K562 (cell line): ENCODE measurements at regions not wholly inside any gene's neighbourhood (a gene's known extent, or its start where the extent isn't known, plus 50 kb on each side); places are given as distances from the start of the nearest gene placed in this dataset.
A peak's percentile ranks its signal among the peaks of the same experiment; 100 is the strongest.

Experiments used
- ATAC-seq: fragments of 200-7000 bp; cut with Tn5 transposase; 3 replicates; pipeline ENCODE4 v1.9.1; 2020; ENCODE audit warnings: moderate library complexity
- BruUV-seq: library from RNA; stranded (reverse); fragments of 400-500 nt; replicated peaks from 2 replicates; lab custom pipeline; 2021; lab: Mats Ljungman, UMichigan
- CTCF ChIA-PET: fragments of 300-600 bp; formaldehyde crosslinking; extraction: SDS; loops from one replicate; lab custom pipeline; 2021; ENCODE audit warnings: low intra/inter-chr PET ratio; lab: Yijun Ruan, JAX
- POLR2A ChIA-PET: fragments of 300-600, 350-650 bp; sonication (Branson Sonifier 250); formaldehyde crosslinking; extraction: SDS; loops from one replicate; lab custom pipeline; 2021; ENCODE audit warnings: antibody characterized with exemption, inconsistent platforms; lab: Yijun Ruan, JAX
- DNase-seq, 4 experiments: peaks; one replicate each; pipeline versions ENCODE4 v3.0.0 to v3.0.0-alpha.2; 2011 to 2018; ENCODE audit warnings: low spot score in 3 of 4, mixed read lengths in 3 of 4; ENCODE audit errors: extremely low read depth in 1 of 4
- FAIRE-seq: peaks from 2 replicates; lab custom pipeline; 2011; peaks lifted over from hg19 to GRCh38; lab: Jason Lieb, UNC
- H2AFZ ChIP-seq: 2 replicates; pipeline ENCODE4 v1.6.0; 2011; ENCODE audit warnings: low read depth, low read length, control low read depth, inconsistent platforms
- H3K27ac ChIP-seq: fragments of 200-600 bp; 3 replicates; pipeline ENCODE4 v1.8.0; 2011; ENCODE audit warnings: low read depth, mild to moderate bottlenecking, control low read depth, inconsistent platforms, low read length, moderate library complexity, mixed read lengths; ENCODE audit errors: extremely low read depth
- H3K27me3 ChIP-seq, 2 experiments: fragments of 300-600 bp in 1 of 2; 2 replicates in 1 of 2; 3 replicates in 1 of 2; pipeline versions ENCODE4 v1.6.0 to v1.8.0; 2011; ENCODE audit warnings: inconsistent platforms in 2 of 2, low read length in 2 of 2, mild to moderate bottlenecking in 1 of 2, mixed read lengths in 1 of 2, moderate library complexity in 1 of 2; ENCODE audit not compliant: control insufficient read depth in 2 of 2, insufficient read depth in 2 of 2
- H3K36me3 ChIP-seq: fragments of 300-600 bp; 3 replicates; pipeline ENCODE4 v1.8.0; 2011; ENCODE audit warnings: mild to moderate bottlenecking, low read length, inconsistent platforms; ENCODE audit not compliant: control insufficient read depth, insufficient read depth
- H3K4me1 ChIP-seq, 2 experiments: fragments of 200-600 bp in 1 of 2; replicated peaks in 1 of 2; 2 replicates in 1 of 2; 3 replicates in 1 of 2; pipeline versions ENCODE4 v1.5.1 to v1.8.0; 2011; ENCODE audit warnings: inconsistent platforms in 2 of 2, low read length in 2 of 2, mild to moderate bottlenecking in 1 of 2, mixed read lengths in 1 of 2, moderate library complexity in 1 of 2; ENCODE audit not compliant: control insufficient read depth in 2 of 2, insufficient read depth in 2 of 2
- H3K4me2 ChIP-seq: 2 replicates; pipeline ENCODE4 v1.6.1; 2011; ENCODE audit warnings: low read length, control low read depth, inconsistent platforms, mixed read lengths; ENCODE audit not compliant: insufficient read depth
- H3K4me3 ChIP-seq: fragments of 200-600 bp; sonication (generic), shearing (Covaris generic); 2 replicates; pipeline ENCODE4 v1.5.1; 2016; ENCODE audit warnings: control low read depth, inconsistent platforms
- H3K79me2 ChIP-seq: fragments of 200-600 bp; 3 replicates; pipeline ENCODE4 v1.8.0; 2011; ENCODE audit warnings: low read length, inconsistent platforms; ENCODE audit not compliant: control insufficient read depth, insufficient read depth
- H3K9ac ChIP-seq, 2 experiments: 2 replicates each; pipeline versions ENCODE4 v1.6.0 to v1.6.1; 2011; ENCODE audit warnings: low read depth in 2 of 2, low read length in 2 of 2, control low read depth in 1 of 2, inconsistent platforms in 1 of 2, mild to moderate bottlenecking in 1 of 2, mixed read lengths in 1 of 2; ENCODE audit not compliant: insufficient read depth in 1 of 2
- H3K9me1 ChIP-seq: one replicate; pipeline ENCODE4 v1.6.0; 2011; ENCODE audit warnings: inconsistent platforms, mild to moderate bottlenecking, low read length, moderate library complexity; ENCODE audit not compliant: control insufficient read depth, insufficient read depth
- H3K9me3 ChIP-seq: replicated peaks from 2 replicates; pipeline ENCODE4 v1.5.1; 2011; ENCODE audit warnings: low read depth, low read length, inconsistent platforms; ENCODE audit not compliant: control insufficient read depth, insufficient read depth
- H4K20me1 ChIP-seq: replicated peaks from 2 replicates; pipeline ENCODE4 v1.6.1; 2011; ENCODE audit warnings: low read length, inconsistent platforms, mixed read lengths; ENCODE audit not compliant: control insufficient read depth, insufficient read depth
- ARID1B ChIP-seq: fragments of 450-650 bp; IDR thresholded peaks from 2 replicates; pipeline ENCODE4 v1.6.1; 2016; ENCODE audit warnings: antibody characterized with exemption, mild to moderate bottlenecking, inconsistent platforms
- CBFA2T2 ChIP-seq: fragments of 450-650 bp; conservative IDR thresholded peaks from 2 replicates; pipeline ENCODE4 v1.6.1; 2017; ENCODE audit warnings: mild to moderate bottlenecking
- CBFA2T3 ChIP-seq: fragments of 450-650 bp; IDR thresholded peaks from 2 replicates; pipeline ENCODE4 v1.6.1; 2017
- CREBBP ChIP-seq: IDR thresholded peaks from one replicate; pipeline ENCODE4 v1.6.1; 2012; ENCODE audit warnings: low read depth, mild to moderate bottlenecking, control low read depth, inconsistent platforms, low read length
- ETV1 ChIP-seq: fragments of 450-650 bp; conservative IDR thresholded peaks from 2 replicates; pipeline ENCODE4 v1.6.1; 2016; ENCODE audit warnings: missing genetic modification characterization, control low read depth, low read depth, missing compliant biosample characterization
- FOXK1 ChIP-seq: sonication (generic); formaldehyde crosslinking; IDR thresholded peaks from 2 replicates; pipeline ENCODE4 v1.8.0; 2022; ENCODE audit warnings: missing genetic modification reagents, mild to moderate bottlenecking, borderline replicate concordance
- IRF1 ChIP-seq: sonication (generic); formaldehyde crosslinking; IDR thresholded peaks from 2 replicates; pipeline ENCODE4 v1.8.0; 2022; ENCODE audit warnings: missing genetic modification reagents, mild to moderate bottlenecking, borderline replicate concordance
- MAFF ChIP-seq: IDR thresholded peaks from 2 replicates; pipeline ENCODE4 v1.6.1; 2012; ENCODE audit warnings: low read length, improper control_type of control experiment
- NFE2 ChIP-seq: IDR thresholded peaks from 2 replicates; pipeline ENCODE4 v1.6.1; 2014; ENCODE audit warnings: antibody characterized with exemption, low read depth
- NR4A1 ChIP-seq, 2 experiments: fragments of 250-450 bp in 1 of 2; fragments of 450-650 bp in 1 of 2; sonication (Bioruptor Pico) in 1 of 2; IDR thresholded peaks; 2 replicates each; pipeline versions ENCODE4 v1.4.0 to v1.6.1; 2016 to 2020; ENCODE audit warnings: mild to moderate bottlenecking in 2 of 2, missing compliant biosample characterization in 1 of 2, missing genetic modification characterization in 1 of 2, moderate library complexity in 1 of 2
- SAP30 ChIP-seq: fragments of 200-600 bp; sonication (generic); IDR thresholded peaks from 2 replicates; pipeline ENCODE4 v1.6.1; 2012; ENCODE audit warnings: borderline replicate concordance, low read depth, mild to moderate bottlenecking, moderate library complexity, low read length, control low read depth, inconsistent platforms; ENCODE audit not compliant: insufficient read depth, poor library complexity, severe bottlenecking
- SRSF3 ChIP-seq: fragments of 200-400 bp; formaldehyde crosslinking; IDR thresholded peaks from 2 replicates; pipeline ENCODE4 v1.6.1; 2016; ENCODE audit warnings: mild to moderate bottlenecking, low read length, moderate library complexity; ENCODE audit not compliant: insufficient read depth
- TAL1 ChIP-seq: fragments of 450-650 bp; IDR thresholded peaks from 2 replicates; pipeline ENCODE4 v1.6.1; 2016; ENCODE audit warnings: mild to moderate bottlenecking
- TEAD4 ChIP-seq, 2 experiments: sonication (generic) in 1 of 2; formaldehyde crosslinking in 1 of 2; IDR thresholded peaks; 2 replicates each; pipeline versions ENCODE4 v1.6.1 to v1.8.0; 2012 to 2022; ENCODE audit warnings: borderline replicate concordance in 1 of 2, inconsistent platforms in 1 of 2, low read length in 1 of 2, mild to moderate bottlenecking in 1 of 2, missing genetic modification reagents in 1 of 2
- ZBTB1 ChIP-seq: sonication (generic); formaldehyde crosslinking; IDR thresholded peaks from 2 replicates; pipeline ENCODE4 v1.8.1; 2023; ENCODE audit warnings: missing genetic modification reagents, low read depth, mild to moderate bottlenecking, borderline replicate concordance
- ZSCAN32 ChIP-seq: fragments of 450-650 bp; formaldehyde crosslinking; IDR thresholded peaks from 2 replicates; pipeline ENCODE4 v1.4.0; 2020; ENCODE audit warnings: mild to moderate bottlenecking, moderate library complexity
- WGBS: fragments of 100-300 bp; shearing (Covaris generic); methylation state at CpG from one replicate; pipeline ENCODE4 v1.1.6; 2016; ENCODE audit warnings: low coverage, mixed read lengths; ENCODE audit not compliant: insufficient coverage; ENCODE audit errors: missing lambda C conversion rate; 5-methylcytosine and 5-hydroxymethylcytosine counted together
- in situ Hi-C: fragments of 300-500 bp; cut with MboI; formaldehyde crosslinking; loops from 4 replicates; pipeline ENCODE4 v1.15.0; 2018; ENCODE audit warnings: inconsistent platforms, mixed read lengths
- intact Hi-C: fragments of 100-400 bp; cut with micrococcal nuclease; formaldehyde crosslinking; loops from 2 replicates; pipeline ENCODE4 v1.14.2; 2022
- TF ChIP-seq, protein P1 (sequence below): fragments of 250-450 bp; sonication (Bioruptor Pico); IDR thresholded peaks from 2 replicates; pipeline ENCODE4 v1.4.0; 2020
- TF ChIP-seq, protein P2 (sequence below), 2 experiments: fragments of 200-800 bp in 1 of 2; sonication (Bioruptor generic) in 1 of 2; sonication (generic) in 1 of 2; formaldehyde crosslinking in 1 of 2; IDR thresholded peaks in 1 of 2; conservative IDR thresholded peaks in 1 of 2; 2 replicates each; pipeline versions ENCODE4 v1.5.0 to v1.6.1; 2016 to 2020; ENCODE audit warnings: missing compliant biosample characterization in 1 of 2, missing genetic modification characterization in 1 of 2, missing genetic modification reagents in 1 of 2

- TF ChIP-seq IRF1: no peak
Observed at GRCh38 chr18:45554389-45554737, 60.9 kb upstream of the SLC14A2 start (continued).

GRCh38 chr18:45556222-45556621, 59.1 kb upstream of the SLC14A2 start:
- in situ Hi-C loops (no loop called here), intact Hi-C loops (no loop called here)
- Histone ChIP-seq H3K27me3 (no peaks in the 10 kb centered on the region), H3K9ac (no peak overlapping the region), H3K9me3 (no peaks in the 10 kb centered on the region), H3K36me3 (no peaks in the 10 kb centered on the region), H2AFZ (no peak overlapping the region), H3K4me2 (no peak overlapping the region), H4K20me1 (no peaks in the 10 kb centered on the region), H3K4me1 (no peaks in the 10 kb centered on the region; a peak in 1 of 5 replicates), H3K4me3 (no peak overlapping the region), H3K79me2 (no peaks in the 10 kb centered on the region), H3K9me1 (no peaks in the 10 kb centered on the region), H3K27ac (no peak overlapping the region)
- ChIA-PET CTCF (no interaction called here), POLR2A (no interaction called here)
- WGBS: 0% methylated on average over 2 of the region's 2 CpGs
- ATAC-seq: no peak
- peak in 3 of 4 experiments; percentile 8 to 10 (median 10) for DNase-seq
- no TSS peak for BruUV-seq
- FAIRE-seq: no peak
- peak; percentile 25; the same call in 1 of the 2 replicates for TF ChIP-seq TAL1
- no peak for TF ChIP-seq SRSF3
- peak; percentile 51 for TF ChIP-seq CBFA2T3
- TF ChIP-seq NR4A1 (CRISPR knock-in tag; IDR thresholded peaks at IDR 0.05): no peak
- no peak for TF ChIP-seq NR4A1 (tag; IDR thresholded peaks at IDR 0.05)
- no peak for TF ChIP-seq ZSCAN32 (CRISPR knock-in tag)
- no peak for TF ChIP-seq MAFF
- TF ChIP-seq CREBBP: no peak
- TF ChIP-seq, protein P1, sequence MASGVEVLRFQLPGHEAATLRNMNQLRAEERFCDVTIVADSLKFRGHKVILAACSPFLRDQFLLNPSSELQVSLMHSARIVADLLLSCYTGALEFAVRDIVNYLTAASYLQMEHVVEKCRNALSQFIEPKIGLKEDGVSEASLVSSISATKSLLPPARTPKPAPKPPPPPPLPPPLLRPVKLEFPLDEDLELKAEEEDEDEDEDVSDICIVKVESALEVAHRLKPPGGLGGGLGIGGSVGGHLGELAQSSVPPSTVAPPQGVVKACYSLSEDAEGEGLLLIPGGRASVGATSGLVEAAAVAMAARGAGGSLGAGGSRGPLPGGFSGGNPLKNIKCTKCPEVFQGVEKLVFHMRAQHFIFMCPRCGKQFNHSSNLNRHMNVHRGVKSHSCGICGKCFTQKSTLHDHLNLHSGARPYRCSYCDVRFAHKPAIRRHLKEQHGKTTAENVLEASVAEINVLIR (CRISPR knock-in tag): no peak
- TF ChIP-seq ZBTB1 (CRISPR knock-in tag): no peak
- no peak for TF ChIP-seq ETV1
- TF ChIP-seq CBFA2T2: 0 out of 2 replicates have a peak, but pooled peaks have one; percentile 16
- peak; percentile 22; the same call in 1 of the 2 replicates for TF ChIP-seq ARID1B
- TF ChIP-seq NFE2: no peak
- TF ChIP-seq, protein P2, sequence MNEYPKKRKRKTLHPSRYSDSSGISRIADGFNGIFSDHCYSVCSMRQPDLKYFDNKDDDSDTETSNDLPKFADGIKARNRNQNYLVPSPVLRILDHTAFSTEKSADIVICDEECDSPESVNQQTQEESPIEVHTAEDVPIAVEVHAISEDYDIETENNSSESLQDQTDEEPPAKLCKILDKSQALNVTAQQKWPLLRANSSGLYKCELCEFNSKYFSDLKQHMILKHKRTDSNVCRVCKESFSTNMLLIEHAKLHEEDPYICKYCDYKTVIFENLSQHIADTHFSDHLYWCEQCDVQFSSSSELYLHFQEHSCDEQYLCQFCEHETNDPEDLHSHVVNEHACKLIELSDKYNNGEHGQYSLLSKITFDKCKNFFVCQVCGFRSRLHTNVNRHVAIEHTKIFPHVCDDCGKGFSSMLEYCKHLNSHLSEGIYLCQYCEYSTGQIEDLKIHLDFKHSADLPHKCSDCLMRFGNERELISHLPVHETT (CRISPR knock-in tag; conservative IDR thresholded peaks at IDR 0.05 in 1 of 2, IDR thresholded peaks at IDR 0.05 in 1 of 2): no peak
- TF ChIP-seq FOXK1 (CRISPR knock-in tag): no peak
- TF ChIP-seq SAP30: no peak
- TF ChIP-seq TEAD4 (IDR thresholded peaks at IDR 0.05; ENCODE audit: low read length): peak; percentile 51
- TF ChIP-seq TEAD4 (CRISPR knock-in tag; IDR thresholded peaks at IDR 0.05; ENCODE audit: borderline replicate concordance): no peak
